NT2/D1 (cell line): ENCODE measurements at regions not wholly inside any gene's neighbourhood (a gene's known extent, or its start where the extent isn't known, plus 50 kb on each side); places are given as distances from the start of the nearest gene placed in this dataset.

Source experiments
- SUZ12 ChIP-seq: IDR thresholded peaks from 2 replicates; pipeline ENCODE4 v1.6.1; 2011; ENCODE audit not compliant: insufficient read length, insufficient read depth; ENCODE audit errors: extremely low read depth
- YY1 ChIP-seq: IDR thresholded peaks from 2 replicates; pipeline ENCODE4 v1.6.1; 2011; ENCODE audit not compliant: insufficient read length, insufficient read depth
- ZNF274 ChIP-seq: IDR thresholded peaks from 2 replicates; pipeline ENCODE4 v1.6.1; 2011; ENCODE audit warnings: mild to moderate bottlenecking, low read depth, low read length

DNA sequence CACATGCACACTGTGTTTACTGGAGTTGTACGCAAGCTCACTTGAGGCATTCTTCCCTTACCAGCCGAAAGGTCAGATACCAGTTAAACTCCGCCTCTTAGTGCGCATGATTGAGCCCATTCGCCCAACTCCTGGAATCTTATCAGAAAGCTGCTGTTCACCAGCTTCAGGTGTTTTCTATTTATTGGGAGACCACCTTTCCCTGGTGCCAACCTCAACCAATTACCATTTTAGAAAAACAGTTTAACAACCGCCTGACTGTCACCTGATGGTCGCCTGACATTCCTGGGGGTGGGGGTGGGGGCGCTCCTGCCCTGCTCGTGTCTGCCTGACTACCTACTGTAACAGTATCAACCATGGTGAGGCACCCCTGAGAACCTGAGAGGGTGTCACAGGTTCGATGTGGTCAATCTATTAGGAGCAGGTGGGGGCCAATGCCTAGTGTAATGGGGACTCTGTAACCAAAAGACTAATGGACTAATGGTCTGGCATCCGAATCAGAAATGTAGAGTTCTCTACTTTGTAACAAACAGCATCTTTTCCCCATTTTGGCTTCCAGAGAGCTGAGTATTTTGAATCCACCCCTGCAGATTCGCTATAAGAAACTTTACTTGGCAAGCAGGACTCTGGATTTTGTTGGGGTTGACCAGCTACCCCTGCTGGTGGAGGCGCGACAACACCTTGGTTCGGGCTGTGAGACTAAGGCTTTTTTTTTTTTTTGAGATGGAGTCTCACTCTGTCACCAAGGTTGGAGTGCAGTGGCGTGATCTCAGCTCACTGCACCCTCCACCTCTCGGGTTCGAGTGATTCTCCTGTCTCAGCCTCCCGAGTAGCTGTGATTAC, 58.2 kb upstream of the ZNF157 start:
- no peak for TF ChIP-seq ZNF274
- TF ChIP-seq YY1: no peak
- TF ChIP-seq SUZ12: no peak
